Neural cell (in vitro differentiated cells): ENCODE measurements at regions not wholly inside any gene's neighbourhood (a gene's known extent, or its start where the extent isn't known, plus 50 kb on each side); places are given as distances from the start of the nearest gene placed in this dataset.

Experiments
- H2AFZ ChIP-seq: fragments of 200-600, 300-800 bp; sonication (generic), shearing (Covaris generic); 2 replicates; pipeline ENCODE4 v1.6.0; 2014; ENCODE audit warnings: low read depth, mild to moderate bottlenecking, antibody characterized with exemption, low read length, moderate library complexity
- H3F3A ChIP-seq: fragments of 200-600 bp; shearing (Covaris generic); 2 replicates; pipeline ENCODE4 v1.6.1; 2016; ENCODE audit warnings: mild to moderate bottlenecking, moderate library complexity, mixed read lengths, antibody characterized with exemption, low read length; ENCODE audit not compliant: insufficient read depth, poor library complexity, severe bottlenecking
- H3K27ac ChIP-seq: fragments of 200-600, 300-800 bp; sonication (generic), shearing (Covaris generic); 2 replicates; pipeline ENCODE4 v1.5.1; 2014; ENCODE audit warnings: mild to moderate bottlenecking, low read length, moderate library complexity
- H3K27me3 ChIP-seq: fragments of 300-800, 200-600 bp; sonication (generic), shearing (Covaris generic); 2 replicates; pipeline ENCODE4 v1.6.0; 2014; ENCODE audit warnings: mild to moderate bottlenecking, low read depth, low read length, moderate library complexity; ENCODE audit not compliant: insufficient read depth
- H3K36me3 ChIP-seq: fragments of 300-800, 200-600 bp; sonication (generic), shearing (Covaris generic); 2 replicates; pipeline ENCODE4 v1.5.1; 2014; ENCODE audit warnings: mild to moderate bottlenecking, antibody characterized with exemption, low read length, moderate library complexity; ENCODE audit not compliant: insufficient read depth
- H3K4me2 ChIP-seq: fragments of 300-800, 200-600 bp; sonication (generic), shearing (Covaris generic); 2 replicates; pipeline ENCODE4 v1.6.0; 2014; ENCODE audit warnings: mild to moderate bottlenecking, low read length
- H3K4me3 ChIP-seq: fragments of 300-800, 200-600 bp; sonication (generic), shearing (Covaris generic); 2 replicates; pipeline ENCODE4 v1.5.1; 2014; ENCODE audit warnings: mild to moderate bottlenecking, low read length, moderate library complexity
- H3K79me2 ChIP-seq: fragments of 200-600 bp; shearing (Covaris generic); replicated peaks from 2 replicates; pipeline ENCODE4 v1.6.0; 2014; ENCODE audit warnings: mild to moderate bottlenecking, low read length, moderate library complexity; ENCODE audit not compliant: insufficient read depth
- H3K9ac ChIP-seq: fragments of 300-800, 200-600 bp; sonication (generic), shearing (Covaris generic); 2 replicates; pipeline ENCODE4 v1.6.1; 2016; ENCODE audit warnings: mild to moderate bottlenecking, low read length, mixed read lengths
- H3K9me2 ChIP-seq: fragments of 200-600 bp; shearing (Covaris generic); 2 replicates; pipeline ENCODE4 v1.6.1; 2016; ENCODE audit warnings: mild to moderate bottlenecking, low read length, mixed read lengths; ENCODE audit not compliant: insufficient read depth
- H3K9me3 ChIP-seq: fragments of 200-600, 300-800 bp; sonication (generic), shearing (Covaris generic); 2 replicates; pipeline ENCODE4 v1.6.1; 2016; ENCODE audit warnings: mild to moderate bottlenecking, mixed run types, low read length, moderate library complexity, mixed read lengths
- H4K20me1 ChIP-seq: fragments of 200-600 bp; shearing (Covaris generic); 2 replicates; pipeline ENCODE4 v1.6.1; 2016; ENCODE audit warnings: mild to moderate bottlenecking, mixed run types; ENCODE audit not compliant: insufficient read depth
- CTCF ChIP-seq: fragments of 450-650 bp; IDR thresholded peaks from 2 replicates; pipeline ENCODE4 v1.5.1; 2014; ENCODE audit warnings: antibody characterized with exemption, mild to moderate bottlenecking, moderate library complexity; ENCODE audit not compliant: poor library complexity, severe bottlenecking
- EP300 ChIP-seq: fragments of 450-650 bp; conservative IDR thresholded peaks from 2 replicates; pipeline ENCODE4 v1.6.1; 2014; ENCODE audit warnings: antibody characterized with exemption, mild to moderate bottlenecking, moderate library complexity; ENCODE audit not compliant: poor library complexity, severe bottlenecking
- EZH2 ChIP-seq: fragments of 200-600, 300-800 bp; shearing (Covaris generic), sonication (generic); IDR thresholded peaks from 2 replicates; pipeline ENCODE4 v1.6.1; 2014; ENCODE audit warnings: antibody characterized with exemption, low read length, borderline replicate concordance, mild to moderate bottlenecking; ENCODE audit not compliant: insufficient read depth, poor library complexity, severe bottlenecking
- MXI1 ChIP-seq: fragments of 450-650 bp; conservative IDR thresholded peaks from 2 replicates; pipeline ENCODE4 v1.6.1; 2014; ENCODE audit warnings: antibody characterized with exemption, mild to moderate bottlenecking; ENCODE audit not compliant: poor library complexity, severe bottlenecking
- POLR2AphosphoS5 ChIP-seq: IDR thresholded peaks from 2 replicates; pipeline ENCODE4 v1.6.1; 2012
- RAD21 ChIP-seq: fragments of 450-650 bp; conservative IDR thresholded peaks from 2 replicates; pipeline ENCODE4 v1.6.1; 2014; ENCODE audit warnings: antibody characterized with exemption, mild to moderate bottlenecking, moderate library complexity
- REST ChIP-seq: IDR thresholded peaks from 2 replicates; pipeline ENCODE4 v1.6.1; 2012; ENCODE audit warnings: borderline replicate concordance
- SMC3 ChIP-seq: fragments of 450-650 bp; conservative IDR thresholded peaks from 2 replicates; pipeline ENCODE4 v1.6.1; 2014; ENCODE audit warnings: antibody characterized with exemption, mild to moderate bottlenecking, moderate library complexity; ENCODE audit not compliant: poor library complexity
- TAF1 ChIP-seq: IDR thresholded peaks from 2 replicates; pipeline ENCODE4 v1.6.1; 2012; ENCODE audit warnings: low read depth

GRCh38 chr5:40397976-40398375 lies 281.7 kb upstream of the PTGER4 start:
- H3K27ac ChIP-seq = no peak overlapping the region
- H2AFZ ChIP-seq = no peak overlapping the region
- H3K9me2 ChIP-seq = no peaks in the 10 kb centered on the region
- no peaks in the 10 kb centered on the region for H4K20me1 ChIP-seq
- H3F3A ChIP-seq = peaks cover 4% of the 10 kb centered on the region
- no peaks in the 10 kb centered on the region for H3K27me3 ChIP-seq
- H3K9me3 ChIP-seq = no peaks in the 10 kb centered on the region
- H3K9ac ChIP-seq = no peak overlapping the region
- no peaks in the 10 kb centered on the region for H3K79me2 ChIP-seq
- no peaks in the 10 kb centered on the region for H3K36me3 ChIP-seq
- no peak overlapping the region for H3K4me3 ChIP-seq
- TF ChIP-seq CTCF (no peak), SMC3 (no peak), RAD21 (no peak), POLR2AphosphoS5 (no peak), REST (no peak), EZH2 (no peak), MXI1 (no peak), TAF1 (no peak), EP300 (no peak)
- H3K4me2 ChIP-seq = no peak overlapping the region

- no peak overlapping the region for H3K9ac ChIP-seq
- TF ChIP-seq SMC3 (no peak), REST (no peak), TAF1 (no peak), RAD21 (no peak), EP300 (no peak), EZH2 (no peak), POLR2AphosphoS5 (no peak), CTCF (no peak)
- H3K9me3 ChIP-seq = no peaks in the 10 kb centered on the region
- H3K4me2 ChIP-seq = no peak overlapping the region
- no peak overlapping the region for H3K27ac ChIP-seq
- H3F3A ChIP-seq = no peaks in the 10 kb centered on the region
- no peaks in the 10 kb centered on the region for H3K36me3 ChIP-seq
- no peak overlapping the region for H3K4me3 ChIP-seq
- H4K20me1 ChIP-seq = no peaks in the 10 kb centered on the region
- no peaks in the 10 kb centered on the region for H3K9me2 ChIP-seq
- no peak overlapping the region for H2AFZ ChIP-seq
- H3K27me3 ChIP-seq = no peaks in the 10 kb centered on the region
- H3K79me2 ChIP-seq = no peaks in the 10 kb centered on the region
Observed at GRCh38 chr5:40397091-40397490, 282.6 kb upstream of the PTGER4 start.
